Neuronal stem cell (in vitro differentiated cells): ENCODE measurements at regions not wholly inside any gene's neighbourhood (a gene's known extent, or its start where the extent isn't known, plus 50 kb on each side); places are given as distances from the start of the nearest gene placed in this dataset.
"Not testable (repeated sequence)": the region's sequence is repeated elsewhere in the genome, so short reads cannot be mapped to it uniquely, and the experiment has no call there.

Source experiments
- DNase-seq: peaks from one replicate; pipeline ENCODE4 v3.0.0-alpha.2; 2013; ENCODE audit warnings: low spot score
- H2AFZ ChIP-seq: one replicate; pipeline ENCODE4 v1.6.1; 2013; ENCODE audit warnings: mild to moderate bottlenecking, low read length, inconsistent platforms
- H2AK5ac ChIP-seq: 2 replicates; pipeline ENCODE4 v1.6.1; 2013; ENCODE audit warnings: low read depth, mild to moderate bottlenecking, inconsistent platforms, low read length, moderate library complexity, mixed read lengths
- H2BK120ac ChIP-seq: 2 replicates; pipeline ENCODE4 v1.6.1; 2013; ENCODE audit warnings: low read depth, mild to moderate bottlenecking, inconsistent platforms, low read length, moderate library complexity, mixed read lengths
- H2BK12ac ChIP-seq: one replicate; pipeline ENCODE4 v1.6.1; 2013; ENCODE audit warnings: low read length, inconsistent platforms
- H2BK15ac ChIP-seq: 2 replicates; pipeline ENCODE4 v1.6.1; 2013; ENCODE audit warnings: mild to moderate bottlenecking, low read length, inconsistent platforms, mixed read lengths
- H2BK5ac ChIP-seq: one replicate; pipeline ENCODE4 v1.6.1; 2013; ENCODE audit warnings: inconsistent platforms, mild to moderate bottlenecking, low read length, moderate library complexity
- H3K14ac ChIP-seq: one replicate; pipeline ENCODE4 v1.6.1; 2013; ENCODE audit warnings: low read length, inconsistent platforms
- H3K18ac ChIP-seq: 2 replicates; pipeline ENCODE4 v1.6.1; 2013; ENCODE audit warnings: low read length, inconsistent platforms
- H3K23ac ChIP-seq: 2 replicates; pipeline ENCODE4 v1.6.1; 2013; ENCODE audit warnings: low read depth, mild to moderate bottlenecking, mixed read lengths, low read length, inconsistent platforms; ENCODE audit not compliant: poor library complexity
- H3K27ac ChIP-seq: replicated peaks from 3 replicates; pipeline ENCODE4 v1.5.1; 2013; ENCODE audit warnings: low read length, inconsistent platforms
- H3K27me3 ChIP-seq, 3 experiments: 2 replicates each; pipeline ENCODE4 v1.6.1; 2013; ENCODE audit warnings: low read length in 3 of 3, mild to moderate bottlenecking in 2 of 3, inconsistent platforms in 1 of 3, low read depth in 1 of 3, mixed read lengths in 1 of 3, moderate library complexity in 1 of 3; ENCODE audit not compliant: control insufficient read depth in 3 of 3, insufficient read depth in 3 of 3
- H3K36me3 ChIP-seq, 2 donors: replicated peaks in 1 of 2; 2 replicates each; pipeline ENCODE4 v1.6.1; 2013; ENCODE audit warnings: low read length in 2 of 2; ENCODE audit not compliant: control insufficient read depth in 2 of 2, insufficient read depth in 2 of 2
- H3K4ac ChIP-seq: 2 replicates; pipeline ENCODE4 v1.6.1; 2013; ENCODE audit warnings: inconsistent platforms, mild to moderate bottlenecking, low read length, moderate library complexity
- H3K4me1 ChIP-seq, 2 donors: 1 replicate in 1 of 2; 2 replicates in 1 of 2; pipeline ENCODE4 v1.6.1; 2013; ENCODE audit warnings: low read length in 2 of 2, low read depth in 1 of 2; ENCODE audit not compliant: control insufficient read depth in 2 of 2, insufficient read depth in 1 of 2
- H3K4me2 ChIP-seq: one replicate; pipeline ENCODE4 v1.6.1; 2013; ENCODE audit warnings: mild to moderate bottlenecking, low read length, inconsistent platforms; ENCODE audit not compliant: insufficient read depth, poor library complexity, severe bottlenecking
- H3K4me3 ChIP-seq, 2 donors: 2 replicates each; pipeline ENCODE4 v1.5.1; 2013; ENCODE audit warnings: low read length in 2 of 2, mild to moderate bottlenecking in 2 of 2, inconsistent platforms in 1 of 2, moderate library complexity in 1 of 2
- H3K79me1 ChIP-seq: one replicate; pipeline ENCODE4 v1.6.1; 2013; ENCODE audit warnings: low read depth, mild to moderate bottlenecking, inconsistent platforms, low read length, moderate library complexity
- H3K9ac ChIP-seq: one replicate; pipeline ENCODE4 v1.6.1; 2013; ENCODE audit warnings: mild to moderate bottlenecking, low read depth, low read length, inconsistent platforms; ENCODE audit not compliant: poor library complexity
- H3K9me3 ChIP-seq, 2 donors: replicated peaks in 1 of 2; 2 replicates each; pipeline versions ENCODE3 to v1.6.1; 2013; ENCODE audit warnings: low read length in 2 of 2, mild to moderate bottlenecking in 2 of 2, inconsistent platforms in 1 of 2, low read depth in 1 of 2, mixed read lengths in 1 of 2, moderate library complexity in 1 of 2; ENCODE audit not compliant: control insufficient read depth in 2 of 2, insufficient read depth in 1 of 2
- H4K8ac ChIP-seq: one replicate; pipeline ENCODE4 v1.6.1; 2013; ENCODE audit warnings: low read depth, mild to moderate bottlenecking, inconsistent platforms, low read length, moderate library complexity
- H4K91ac ChIP-seq: one replicate; pipeline ENCODE4 v1.6.1; 2013; ENCODE audit warnings: low read length, low read depth, mild to moderate bottlenecking, inconsistent platforms; ENCODE audit not compliant: poor library complexity
- WGBS, 2 donors: extraction: QIAGEN DNeasy Blood & Tissue Kit; methylation state at CpG; one replicate each; pipeline ENCODE4 v1.1.7; 2013; ENCODE audit warnings: missing lambda C conversion rate in 2 of 2, mixed read lengths in 1 of 2; ENCODE audit not compliant: insufficient read length in 2 of 2, insufficient replicate concordance in 1 of 2; ENCODE audit errors: extremely low coverage in 2 of 2; 5-methylcytosine and 5-hydroxymethylcytosine counted together

DNA sequence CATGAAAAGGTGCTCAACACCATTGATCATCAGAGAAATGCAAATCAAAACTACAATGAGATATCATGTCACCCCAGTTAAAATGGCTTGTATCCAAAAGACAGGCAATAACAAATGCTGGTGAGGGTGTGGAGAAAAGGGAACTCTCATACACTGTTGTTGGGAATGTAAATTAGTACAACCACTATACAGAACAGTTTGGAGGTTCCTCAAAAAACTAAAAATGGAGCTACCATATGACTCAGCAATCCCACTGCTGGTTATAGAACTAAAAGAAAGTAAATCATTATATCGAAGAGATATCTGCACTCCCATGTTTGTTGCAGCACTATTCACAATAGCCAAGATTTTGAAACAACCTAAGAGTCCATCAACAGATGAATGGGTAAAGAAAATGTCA lies 238.0 kb downstream of the ZNF621 start:
- H4K91ac ChIP-seq, H3K79me1 ChIP-seq, H3K4me2 ChIP-seq, H2BK5ac ChIP-seq, H3K4me1 ChIP-seq, H3K4me3 ChIP-seq, H2BK12ac ChIP-seq, H3K14ac ChIP-seq, H2AFZ ChIP-seq, H3K27ac ChIP-seq, H3K27me3 ChIP-seq, H2BK120ac ChIP-seq, H3K36me3 ChIP-seq, H3K4ac ChIP-seq, H3K23ac ChIP-seq, H2BK15ac ChIP-seq, DNase-seq, H3K9me3 ChIP-seq, H3K9ac ChIP-seq, H3K18ac ChIP-seq, H2AK5ac ChIP-seq, H4K8ac ChIP-seq: not testable (repeated sequence)
- no CpG with 5 or more reads among the region's 1 CpG for WGBS, 2 donors

DNA sequence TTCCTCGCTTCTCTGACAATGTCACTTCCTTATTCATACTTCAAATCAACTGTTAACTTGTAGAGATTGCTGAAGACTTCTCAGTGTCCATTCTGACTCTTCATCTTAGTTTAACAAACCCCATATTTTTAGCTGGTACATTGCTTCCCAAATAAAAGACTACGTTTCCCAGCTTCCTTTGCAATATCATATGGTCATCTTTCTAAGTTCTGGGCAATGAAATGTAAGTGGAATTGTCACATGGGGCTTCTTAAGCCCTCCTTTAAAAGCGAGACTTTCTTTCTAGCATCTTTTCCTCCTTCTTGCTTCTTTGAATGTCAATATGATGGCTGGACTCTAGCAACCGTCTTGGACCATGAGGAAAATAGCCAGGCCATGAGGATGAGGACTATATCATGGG lies 239.0 kb downstream of the ZNF621 start:
- H3K23ac ChIP-seq: no peak overlapping the region
- H3K9ac ChIP-seq: no peak overlapping the region
- DNase-seq: no peak
- no peaks in the 10 kb centered on the region for H3K9me3 ChIP-seq
- H3K4me2 ChIP-seq: no peak overlapping the region
- H4K91ac ChIP-seq: no peak overlapping the region
- H3K27ac ChIP-seq: no peak overlapping the region
- no peaks in the 10 kb centered on the region for H3K36me3 ChIP-seq
- no CpG with 5 or more reads among the region's 4 CpGs for WGBS, 2 donors
- no peak overlapping the region for H2BK15ac ChIP-seq
- no peaks in the 10 kb centered on the region for H3K27me3 ChIP-seq
- H2AFZ ChIP-seq: no peak overlapping the region
- H3K4ac ChIP-seq: no peak overlapping the region
- H3K18ac ChIP-seq: no peak overlapping the region
- no peak overlapping the region for H2AK5ac ChIP-seq
- no peak overlapping the region for H2BK120ac ChIP-seq
- no peak overlapping the region for H3K14ac ChIP-seq
- H2BK5ac ChIP-seq: no peak overlapping the region
- H3K4me1 ChIP-seq: peaks cover 0 to 2% of the 10 kb centered on the region in 2 donors
- no peaks in the 10 kb centered on the region for H3K79me1 ChIP-seq
- H4K8ac ChIP-seq: no peak overlapping the region
- no peak overlapping the region for H2BK12ac ChIP-seq
- H3K4me3 ChIP-seq: no peak overlapping the region

DNA sequence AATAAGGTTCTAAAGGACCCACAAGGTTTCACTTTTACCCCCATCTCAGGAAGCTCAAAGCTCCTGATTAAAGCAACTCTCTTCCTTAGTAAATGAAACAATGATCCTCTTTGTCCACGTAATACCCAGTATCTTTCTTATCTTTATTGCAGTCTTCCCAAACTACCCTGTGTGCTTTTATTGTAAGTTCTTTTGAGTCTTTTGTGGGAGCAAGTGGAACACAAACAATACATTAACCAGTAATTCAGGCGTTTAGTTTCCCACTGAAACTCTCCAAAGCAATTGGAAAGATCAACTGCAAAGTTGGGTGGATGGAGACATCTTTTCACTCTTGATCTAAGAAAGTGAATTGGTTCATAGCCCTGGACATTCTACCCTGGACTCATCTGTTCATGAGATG lies 240.0 kb downstream of the ZNF621 start:
- no peak overlapping the region for H3K4me3 ChIP-seq
- no peak overlapping the region for H4K91ac ChIP-seq
- H3K4ac ChIP-seq: no peak overlapping the region
- no peaks in the 10 kb centered on the region for H3K9me3 ChIP-seq
- H3K4me2 ChIP-seq: no peak overlapping the region
- H3K14ac ChIP-seq: no peak overlapping the region
- no peak overlapping the region for H2BK12ac ChIP-seq
- no peak for DNase-seq
- H3K4me1 ChIP-seq: peaks cover 0 to 2% of the 10 kb centered on the region in 2 donors
- WGBS, 2 donors: no CpG with 5 or more reads among the region's 2 CpGs
- H3K79me1 ChIP-seq: no peaks in the 10 kb centered on the region
- no peak overlapping the region for H2AK5ac ChIP-seq
- H4K8ac ChIP-seq: no peak overlapping the region
- no peak overlapping the region for H2BK120ac ChIP-seq
- no peak overlapping the region for H3K9ac ChIP-seq
- no peaks in the 10 kb centered on the region for H3K36me3 ChIP-seq
- no peak overlapping the region for H2BK15ac ChIP-seq
- no peak overlapping the region for H3K27ac ChIP-seq
- no peak overlapping the region for H2BK5ac ChIP-seq
- no peaks in the 10 kb centered on the region for H3K27me3 ChIP-seq
- no peak overlapping the region for H3K23ac ChIP-seq
- H2AFZ ChIP-seq: no peak overlapping the region
- no peak overlapping the region for H3K18ac ChIP-seq

DNA sequence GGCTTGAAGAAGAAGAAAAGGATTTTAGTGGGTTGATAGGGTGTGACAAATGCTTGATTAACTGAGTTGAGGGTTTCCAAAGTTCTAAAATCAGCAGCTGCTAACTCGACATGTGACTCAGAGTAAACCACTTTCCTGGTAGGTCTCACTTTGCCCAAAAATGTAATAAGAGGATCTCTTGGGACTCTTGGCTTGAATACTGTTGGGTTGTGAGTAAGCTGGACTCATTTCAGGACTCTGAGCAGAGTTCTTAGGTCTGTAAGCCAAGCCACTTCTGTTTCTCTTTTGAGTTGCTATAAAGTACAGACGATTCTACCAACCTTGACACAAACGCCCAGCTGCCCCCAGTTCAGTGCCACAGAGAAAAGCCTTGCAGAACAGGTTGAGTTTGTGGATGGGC lies 241.1 kb downstream of the ZNF621 start:
- Histone ChIP-seq H3K4me2 (no peak overlapping the region), H3K27ac (no peak overlapping the region), H2BK12ac (no peak overlapping the region), H3K9me3 (no peaks in the 10 kb centered on the region), H2BK120ac (no peak overlapping the region), H3K4me1 (peaks cover 0 to 2% of the 10 kb centered on the region in 2 donors), H4K8ac (no peak overlapping the region), H3K36me3 (no peaks in the 10 kb centered on the region), H2BK5ac (no peak overlapping the region), H3K27me3 (no peaks in the 10 kb centered on the region), H3K9ac (no peak overlapping the region), H3K4ac (no peak overlapping the region), H3K18ac (no peak overlapping the region), H3K23ac (no peak overlapping the region), H3K4me3 (no peak overlapping the region), H3K14ac (no peak overlapping the region), H4K91ac (no peak overlapping the region), H3K79me1 (no peaks in the 10 kb centered on the region), H2AK5ac (no peak overlapping the region), H2AFZ (no peak overlapping the region), H2BK15ac (no peak overlapping the region)
- WGBS, 2 donors: no CpG with 5 or more reads among the region's 3 CpGs
- DNase-seq: no peak
